A549 (cell line): ENCODE measurements at regions not wholly inside any gene's neighbourhood (a gene's known extent, or its start where the extent isn't known, plus 50 kb on each side); places are given as distances from the start of the nearest gene placed in this dataset.

Experiments
- ATAC-seq, 2 experiments: fragments of 200-7000 bp in 1 of 2; fragments of >200 bp in 1 of 2; cut with Nextera tagmentation in 1 of 2; cut with Tn5 transposase in 1 of 2; 3 replicates each; pipeline versions ENCODE4 v1.8.0 to v1.9.1; 2018 to 2020; ENCODE audit warnings: mild to moderate bottlenecking in 1 of 2, moderate library complexity in 1 of 2
- CTCF ChIA-PET: fragments of 300-600 bp; sonication (Branson Sonifier 250); formaldehyde crosslinking; extraction: SDS; loops from one replicate; lab custom pipeline; 2021; ENCODE audit warnings: antibody characterized with exemption, inconsistent platforms; lab: Yijun Ruan, JAX
- POLR2A ChIA-PET: fragments of 350-600 bp; formaldehyde crosslinking; extraction: SDS; loops from one replicate; lab custom pipeline; 2021; ENCODE audit warnings: antibody characterized with exemption, inconsistent platforms; lab: Yijun Ruan, JAX
- DNase-seq, 2 experiments: peaks; one replicate each; pipeline versions ENCODE4 v3.0.0 to v3.0.0-alpha.2; 2011 to 2016; ENCODE audit warnings: low read depth in 1 of 2, low spot score in 1 of 2
- FAIRE-seq: peaks from 2 replicates; lab custom pipeline; 2011; peaks lifted over from hg19 to GRCh38; lab: Jason Lieb, UNC
- H3K27ac ChIP-seq, 2 experiments: fragments of >200 bp; sonication (Bioruptor Twin); formaldehyde crosslinking; 3 replicates each; pipeline ENCODE4 v1.5.1; 2016 to 2017
- H3K4me1 ChIP-seq: fragments of >200 bp; sonication (Bioruptor Twin); formaldehyde crosslinking; 3 replicates; pipeline ENCODE4 v1.6.1; 2016
- H3K4me2 ChIP-seq: fragments of >200 bp; sonication (Bioruptor Twin); formaldehyde crosslinking; 3 replicates; pipeline ENCODE4 v1.6.1; 2016
- H3K4me3 ChIP-seq: fragments of >200 bp; sonication (Bioruptor Twin); formaldehyde crosslinking; 3 replicates; pipeline ENCODE4 v1.5.1; 2016
- H3K9me3 ChIP-seq: fragments of >200 bp; sonication (Bioruptor Twin); formaldehyde crosslinking; 3 replicates; pipeline ENCODE4 v1.6.1; 2016
- BHLHE40 ChIP-seq: IDR thresholded peaks from 2 replicates; pipeline ENCODE4 v1.6.1; 2012; ENCODE audit warnings: low read depth, low read length, inconsistent platforms
- CBX2 ChIP-seq: fragments of 200-600 bp; sonication (generic); IDR thresholded peaks from 2 replicates; pipeline ENCODE4 v1.6.1; 2016; ENCODE audit warnings: low read depth, mild to moderate bottlenecking, borderline replicate concordance
- CHD2 ChIP-seq: fragments of 150-350 bp; IDR thresholded peaks from 2 replicates; pipeline ENCODE4 v1.6.1; 2014; ENCODE audit warnings: low read length; ENCODE audit not compliant: partially characterized antibody
- CHD4 ChIP-seq: fragments of 200-600 bp; sonication (generic); IDR thresholded peaks from 2 replicates; pipeline ENCODE4 v1.6.1; 2016; ENCODE audit warnings: antibody characterized with exemption, mild to moderate bottlenecking, borderline replicate concordance
- EHMT2 ChIP-seq: fragments of 200-600 bp; sonication (generic); IDR thresholded peaks from 2 replicates; pipeline ENCODE4 v1.6.1; 2016; ENCODE audit warnings: antibody characterized with exemption, low read depth, mild to moderate bottlenecking, moderate library complexity
- EP300 ChIP-seq, 2 experiments: fragments of >200 bp; sonication (Bioruptor Twin); formaldehyde crosslinking; IDR thresholded peaks; 2 replicates in 1 of 2; 3 replicates in 1 of 2; pipeline ENCODE4 v1.6.1; 2016 to 2017
- HEYL ChIP-seq: fragments of 250-450 bp; sonication (Bioruptor Pico); IDR thresholded peaks from 2 replicates; pipeline ENCODE4 v1.8.0; 2021; ENCODE audit warnings: mild to moderate bottlenecking, moderate library complexity
- HOXB13 ChIP-seq: fragments of 250-450 bp; sonication (Bioruptor Pico); IDR thresholded peaks from 2 replicates; pipeline ENCODE4 v1.5.0; 2020; ENCODE audit warnings: low read depth, mild to moderate bottlenecking, moderate library complexity
- HOXB5 ChIP-seq: fragments of 250-450 bp; sonication (Bioruptor Pico); IDR thresholded peaks from 2 replicates; pipeline ENCODE4 v1.5.0; 2020; ENCODE audit warnings: mild to moderate bottlenecking, moderate library complexity
- JUN ChIP-seq, 2 experiments: fragments of >200 bp; sonication (Bioruptor Twin); formaldehyde crosslinking; IDR thresholded peaks; 2 replicates in 1 of 2; 3 replicates in 1 of 2; pipeline ENCODE4 v1.6.1; 2016 to 2017
- KDM1A ChIP-seq: fragments of 200-600 bp; sonication (generic); IDR thresholded peaks from 2 replicates; pipeline ENCODE4 v1.6.1; 2016; ENCODE audit warnings: low read depth, mild to moderate bottlenecking
- KDM5A ChIP-seq: fragments of 200-600 bp; sonication (generic); IDR thresholded peaks from 2 replicates; pipeline ENCODE4 v1.6.1; 2016; ENCODE audit warnings: antibody characterized with exemption, mild to moderate bottlenecking
- MAFK ChIP-seq: fragments of 450-650 bp; IDR thresholded peaks from 2 replicates; pipeline ENCODE4 v1.6.1; 2014; ENCODE audit not compliant: partially characterized antibody
- MAZ ChIP-seq: fragments of 150-350 bp; IDR thresholded peaks from 2 replicates; pipeline ENCODE4 v1.6.1; 2014; ENCODE audit warnings: antibody characterized with exemption, low read depth, low read length, borderline replicate concordance
- POLR2A ChIP-seq: IDR thresholded peaks from 2 replicates; pipeline ENCODE4 v1.6.1; 2012; ENCODE audit warnings: mild to moderate bottlenecking, low read length
- RAD21 ChIP-seq, 2 experiments: fragments of >200 bp in 1 of 2; sonication (Bioruptor Twin) in 1 of 2; formaldehyde crosslinking in 1 of 2; IDR thresholded peaks in 1 of 2; conservative IDR thresholded peaks in 1 of 2; 2 replicates in 1 of 2; 3 replicates in 1 of 2; pipeline ENCODE4 v1.6.1; 2012 to 2018; ENCODE audit warnings: inconsistent platforms in 1 of 2
- RCOR1 ChIP-seq: fragments of 150-350 bp; IDR thresholded peaks from 2 replicates; pipeline ENCODE4 v1.6.1; 2014; ENCODE audit warnings: antibody characterized with exemption, low read length, low read depth
- SREBF2 ChIP-seq: fragments of 450-650 bp; IDR thresholded peaks from 2 replicates; pipeline ENCODE4 v1.6.1; 2014; ENCODE audit warnings: mild to moderate bottlenecking, moderate library complexity
- TFCP2L1 ChIP-seq: fragments of 250-450 bp; sonication (Bioruptor Pico); IDR thresholded peaks from 2 replicates; pipeline ENCODE4 v1.5.0; 2021; ENCODE audit warnings: mild to moderate bottlenecking
- WGBS: methylation state at CpG from one replicate; pipeline ENCODE4 v1.1.6; 2017; ENCODE audit errors: missing lambda C conversion rate; 5-methylcytosine and 5-hydroxymethylcytosine counted together
- TF ChIP-seq, protein P1 (sequence below): fragments of 150-350 bp; IDR thresholded peaks from 2 replicates; pipeline ENCODE4 v1.6.1; 2014; ENCODE audit warnings: low read depth, mild to moderate bottlenecking, low read length
- TF ChIP-seq, protein P2 (sequence below): IDR thresholded peaks from 2 replicates; pipeline ENCODE4 v1.6.1; 2012
- TF ChIP-seq, protein P3 (sequence below): fragments of >200 bp; sonication (Bioruptor Twin); formaldehyde crosslinking; IDR thresholded peaks from 2 replicates; pipeline ENCODE4 v1.6.1; 2016
- TF ChIP-seq, protein P4 (sequence below): fragments of >200 bp; sonication (Bioruptor Twin); formaldehyde crosslinking; IDR thresholded peaks from 3 replicates; pipeline ENCODE4 v1.5.1; 2016
- TF ChIP-seq, protein P5 (sequence below): fragments of 450-650 bp; IDR thresholded peaks from 2 replicates; pipeline ENCODE4 v1.6.1; 2014; ENCODE audit warnings: antibody characterized with exemption
- TF ChIP-seq, protein P6 (sequence below): fragments of 200-600 bp; sonication (generic); IDR thresholded peaks from 2 replicates; pipeline ENCODE4 v1.6.1; 2016; ENCODE audit warnings: antibody characterized with exemption, mild to moderate bottlenecking, moderate library complexity

DNA sequence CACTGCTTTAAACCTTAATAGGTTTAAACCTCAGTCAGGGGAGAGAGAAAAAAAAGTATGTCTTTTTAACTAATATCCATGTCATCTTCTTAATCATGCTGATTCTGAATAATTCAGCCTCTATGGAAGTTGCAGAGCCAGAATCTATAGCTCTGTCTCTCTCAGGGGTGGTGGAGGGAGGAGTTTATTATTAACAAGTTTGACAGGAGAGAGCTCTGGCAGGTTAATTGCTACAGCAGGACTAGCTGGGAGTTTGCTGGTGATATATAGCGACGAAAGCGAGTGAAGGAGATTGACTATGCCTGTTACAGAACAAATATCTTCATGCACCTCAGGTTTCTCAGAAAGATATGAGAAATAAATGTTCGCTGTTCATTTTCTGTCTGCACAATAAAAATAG is 586.4 kb downstream of the TLE4 start:
- 49% methylated on average over 4 of the region's 4 CpGs for WGBS
- ChIA-PET CTCF (interaction anchor here (0.6 kb wide), 1 partner anchor 946 kb away, joined by 4 read pairs; no protein-coding TSS in a partner anchor), POLR2A (no interaction called here)
- ATAC-seq = no peak
- no peak overlapping the region for H3K4me3 ChIP-seq
- H3K9me3 ChIP-seq = no peaks in the 10 kb centered on the region
- H3K4me1 ChIP-seq = no peaks in the 10 kb centered on the region
- no peak for DNase-seq
- TF ChIP-seq KDM1A (no peak), CHD4 (no peak), BHLHE40 (no peak), JUN (IDR thresholded peaks at IDR 0.05) (no peak), CHD2 (no peak), SREBF2 (no peak), CBX2 (no peak), RAD21 (conservative IDR thresholded peaks at IDR 0.05 in 1 of 2, IDR thresholded peaks at IDR 0.05 in 1 of 2) (no peak), HEYL (CRISPR knock-in tag) (no peak), EHMT2 (no peak)
- TF ChIP-seq, protein P1, sequence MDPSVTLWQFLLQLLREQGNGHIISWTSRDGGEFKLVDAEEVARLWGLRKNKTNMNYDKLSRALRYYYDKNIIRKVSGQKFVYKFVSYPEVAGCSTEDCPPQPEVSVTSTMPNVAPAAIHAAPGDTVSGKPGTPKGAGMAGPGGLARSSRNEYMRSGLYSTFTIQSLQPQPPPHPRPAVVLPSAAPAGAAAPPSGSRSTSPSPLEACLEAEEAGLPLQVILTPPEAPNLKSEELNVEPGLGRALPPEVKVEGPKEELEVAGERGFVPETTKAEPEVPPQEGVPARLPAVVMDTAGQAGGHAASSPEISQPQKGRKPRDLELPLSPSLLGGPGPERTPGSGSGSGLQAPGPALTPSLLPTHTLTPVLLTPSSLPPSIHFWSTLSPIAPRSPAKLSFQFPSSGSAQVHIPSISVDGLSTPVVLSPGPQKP = no peak
- TF ChIP-seq, protein P2, sequence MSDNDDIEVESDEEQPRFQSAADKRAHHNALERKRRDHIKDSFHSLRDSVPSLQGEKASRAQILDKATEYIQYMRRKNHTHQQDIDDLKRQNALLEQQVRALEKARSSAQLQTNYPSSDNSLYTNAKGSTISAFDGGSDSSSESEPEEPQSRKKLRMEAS = no peak
- TF ChIP-seq, protein P3, sequence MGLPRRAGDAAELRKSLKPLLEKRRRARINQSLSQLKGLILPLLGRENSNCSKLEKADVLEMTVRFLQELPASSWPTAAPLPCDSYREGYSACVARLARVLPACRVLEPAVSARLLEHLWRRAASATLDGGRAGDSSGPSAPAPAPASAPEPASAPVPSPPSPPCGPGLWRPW = no peak
- H3K27ac ChIP-seq = no peak overlapping the region
- FAIRE-seq = no peak
- H3K4me2 ChIP-seq = no peak overlapping the region

DNA sequence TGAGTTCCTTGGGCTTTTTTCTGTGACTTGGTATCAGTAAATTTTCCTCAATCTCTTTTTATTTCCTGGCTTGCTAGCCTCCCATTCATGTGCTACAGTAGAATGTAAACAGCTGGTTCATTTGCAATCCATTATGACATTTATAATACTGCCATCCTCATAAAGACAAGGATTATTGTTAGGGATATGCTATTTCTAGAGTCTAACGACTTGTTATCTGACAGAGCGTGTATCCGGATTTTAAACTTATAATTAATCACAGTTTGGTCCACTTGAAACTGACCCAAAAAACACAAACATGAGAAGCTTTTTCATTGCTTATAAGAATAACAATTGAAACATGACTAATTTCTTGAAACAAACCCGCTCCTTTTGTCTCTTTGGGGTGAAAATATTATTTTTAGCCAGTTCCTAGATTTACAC is 585.8 kb downstream of the TLE4 start:
- Histone ChIP-seq H3K27ac (no peak overlapping the region), H3K4me3 (no peak overlapping the region), H3K9me3 (no peaks in the 10 kb centered on the region), H3K4me1 (no peaks in the 10 kb centered on the region), H3K4me2 (no peak overlapping the region)
- WGBS = 65% methylated on average over 4 of the region's 4 CpGs
- TF ChIP-seq, protein P4, sequence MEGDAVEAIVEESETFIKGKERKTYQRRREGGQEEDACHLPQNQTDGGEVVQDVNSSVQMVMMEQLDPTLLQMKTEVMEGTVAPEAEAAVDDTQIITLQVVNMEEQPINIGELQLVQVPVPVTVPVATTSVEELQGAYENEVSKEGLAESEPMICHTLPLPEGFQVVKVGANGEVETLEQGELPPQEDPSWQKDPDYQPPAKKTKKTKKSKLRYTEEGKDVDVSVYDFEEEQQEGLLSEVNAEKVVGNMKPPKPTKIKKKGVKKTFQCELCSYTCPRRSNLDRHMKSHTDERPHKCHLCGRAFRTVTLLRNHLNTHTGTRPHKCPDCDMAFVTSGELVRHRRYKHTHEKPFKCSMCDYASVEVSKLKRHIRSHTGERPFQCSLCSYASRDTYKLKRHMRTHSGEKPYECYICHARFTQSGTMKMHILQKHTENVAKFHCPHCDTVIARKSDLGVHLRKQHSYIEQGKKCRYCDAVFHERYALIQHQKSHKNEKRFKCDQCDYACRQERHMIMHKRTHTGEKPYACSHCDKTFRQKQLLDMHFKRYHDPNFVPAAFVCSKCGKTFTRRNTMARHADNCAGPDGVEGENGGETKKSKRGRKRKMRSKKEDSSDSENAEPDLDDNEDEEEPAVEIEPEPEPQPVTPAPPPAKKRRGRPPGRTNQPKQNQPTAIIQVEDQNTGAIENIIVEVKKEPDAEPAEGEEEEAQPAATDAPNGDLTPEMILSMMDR = no peak
- no peak for TF ChIP-seq HOXB13 (CRISPR knock-in tag)
- TF ChIP-seq POLR2A = no peak
- no peak for TF ChIP-seq RAD21 (conservative IDR thresholded peaks at IDR 0.05 in 1 of 2, IDR thresholded peaks at IDR 0.05 in 1 of 2)
- TF ChIP-seq, protein P5, sequence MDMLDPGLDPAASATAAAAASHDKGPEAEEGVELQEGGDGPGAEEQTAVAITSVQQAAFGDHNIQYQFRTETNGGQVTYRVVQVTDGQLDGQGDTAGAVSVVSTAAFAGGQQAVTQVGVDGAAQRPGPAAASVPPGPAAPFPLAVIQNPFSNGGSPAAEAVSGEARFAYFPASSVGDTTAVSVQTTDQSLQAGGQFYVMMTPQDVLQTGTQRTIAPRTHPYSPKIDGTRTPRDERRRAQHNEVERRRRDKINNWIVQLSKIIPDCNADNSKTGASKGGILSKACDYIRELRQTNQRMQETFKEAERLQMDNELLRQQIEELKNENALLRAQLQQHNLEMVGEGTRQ = no peak
- TF ChIP-seq, protein P6, sequence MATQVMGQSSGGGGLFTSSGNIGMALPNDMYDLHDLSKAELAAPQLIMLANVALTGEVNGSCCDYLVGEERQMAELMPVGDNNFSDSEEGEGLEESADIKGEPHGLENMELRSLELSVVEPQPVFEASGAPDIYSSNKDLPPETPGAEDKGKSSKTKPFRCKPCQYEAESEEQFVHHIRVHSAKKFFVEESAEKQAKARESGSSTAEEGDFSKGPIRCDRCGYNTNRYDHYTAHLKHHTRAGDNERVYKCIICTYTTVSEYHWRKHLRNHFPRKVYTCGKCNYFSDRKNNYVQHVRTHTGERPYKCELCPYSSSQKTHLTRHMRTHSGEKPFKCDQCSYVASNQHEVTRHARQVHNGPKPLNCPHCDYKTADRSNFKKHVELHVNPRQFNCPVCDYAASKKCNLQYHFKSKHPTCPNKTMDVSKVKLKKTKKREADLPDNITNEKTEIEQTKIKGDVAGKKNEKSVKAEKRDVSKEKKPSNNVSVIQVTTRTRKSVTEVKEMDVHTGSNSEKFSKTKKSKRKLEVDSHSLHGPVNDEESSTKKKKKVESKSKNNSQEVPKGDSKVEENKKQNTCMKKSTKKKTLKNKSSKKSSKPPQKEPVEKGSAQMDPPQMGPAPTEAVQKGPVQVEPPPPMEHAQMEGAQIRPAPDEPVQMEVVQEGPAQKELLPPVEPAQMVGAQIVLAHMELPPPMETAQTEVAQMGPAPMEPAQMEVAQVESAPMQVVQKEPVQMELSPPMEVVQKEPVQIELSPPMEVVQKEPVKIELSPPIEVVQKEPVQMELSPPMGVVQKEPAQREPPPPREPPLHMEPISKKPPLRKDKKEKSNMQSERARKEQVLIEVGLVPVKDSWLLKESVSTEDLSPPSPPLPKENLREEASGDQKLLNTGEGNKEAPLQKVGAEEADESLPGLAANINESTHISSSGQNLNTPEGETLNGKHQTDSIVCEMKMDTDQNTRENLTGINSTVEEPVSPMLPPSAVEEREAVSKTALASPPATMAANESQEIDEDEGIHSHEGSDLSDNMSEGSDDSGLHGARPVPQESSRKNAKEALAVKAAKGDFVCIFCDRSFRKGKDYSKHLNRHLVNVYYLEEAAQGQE = no peak
- no peak for TF ChIP-seq RCOR1
- no peak for TF ChIP-seq KDM5A
- TF ChIP-seq MAZ = no peak
- no peak for TF ChIP-seq EP300 (IDR thresholded peaks at IDR 0.05)
- TF ChIP-seq JUN (IDR thresholded peaks at IDR 0.05) = no peak
- TF ChIP-seq TFCP2L1 = no peak
- TF ChIP-seq MAFK = no peak
- no peak for TF ChIP-seq HOXB5
- no peak for ATAC-seq
- CTCF ChIA-PET = interaction anchor here (0.6 kb wide), 1 partner anchor 946 kb away, joined by 4 read pairs; no protein-coding TSS in a partner anchor
- no peak for FAIRE-seq
- POLR2A ChIA-PET = no interaction called here
- DNase-seq = no peak
